Psoas muscle (tissue), 7 donors: ENCODE measurements at regions not wholly inside any gene's neighbourhood (a gene's known extent, or its start where the extent isn't known, plus 50 kb on each side); places are given as distances from the start of the nearest gene placed in this dataset.

Experiments used
- ATAC-seq, 4 donors: fragments of 200-7000 bp; cut with Tn5 transposase; one replicate each; pipeline ENCODE4 v1.9.1; 2020; ENCODE audit warnings: moderate library complexity in 3 of 4, mild to moderate bottlenecking in 2 of 4
- DNase-seq, 2 donors: peaks; one replicate each; pipeline ENCODE4 v3.0.0-alpha.2; 2020
- H3K27ac ChIP-seq: fragments of 200-600 bp; one replicate; pipeline ENCODE4 v1.8.0; 2022
- H3K27me3 ChIP-seq, 3 donors: fragments of 200-600 bp in 1 of 3; one replicate each; pipeline versions ENCODE4 v1.6.1 to v1.8.0; 2013 to 2022; ENCODE audit warnings: low read length in 2 of 3, mild to moderate bottlenecking in 2 of 3, moderate library complexity in 1 of 3; ENCODE audit not compliant: insufficient read depth in 3 of 3
- H3K36me3 ChIP-seq, 2 donors: fragments of 200-600 bp in 1 of 2; one replicate each; pipeline versions ENCODE4 v1.6.1 to v1.8.0; 2013 to 2022; ENCODE audit warnings: low read depth in 1 of 2, mild to moderate bottlenecking in 1 of 2, moderate library complexity in 1 of 2; ENCODE audit not compliant: insufficient read depth in 1 of 2
- H3K4me1 ChIP-seq: fragments of 200-600 bp; one replicate; pipeline ENCODE4 v1.8.0; 2022
- H3K4me3 ChIP-seq: fragments of 200-600 bp; one replicate; pipeline ENCODE4 v1.8.0; 2022; ENCODE audit warnings: mild to moderate bottlenecking
- H3K9me3 ChIP-seq: fragments of 200-600 bp; one replicate; pipeline ENCODE4 v1.8.0; 2022
- CTCF ChIP-seq: fragments of 200-600 bp; IDR thresholded peaks from one replicate; pipeline ENCODE4 v1.8.0; 2022; ENCODE audit warnings: antibody characterized with exemption
- WGBS, 3 donors: extraction: QIAGEN DNeasy Blood & Tissue Kit; methylation state at CpG; one replicate each; pipeline versions ENCODE4 v1.1.6 to v1.1.7; 2013; 5-methylcytosine and 5-hydroxymethylcytosine counted together
- intact Hi-C, 2 donors: fragments of 100-400 bp; cut with DNase I; formaldehyde crosslinking; loops; one replicate each; pipeline versions ENCODE4 v1.11.0 to v1.14.2; 2022
- donor health status: healthy with polysubstance abuse.
- donor health status: DM: no; HTN: no; CAD: no; lungs with moderate emphysema.
- donor health status: Bipolar disorder and iron deficiency.
- donor health status: healthy.
- donor health status: DM: yes; HTN: yes; CAD: no.
- donor health status: DM: no; HTN: no; CAD: no.
- donor health status: DM: yes; HTN: yes; CAD: no.

DNA sequence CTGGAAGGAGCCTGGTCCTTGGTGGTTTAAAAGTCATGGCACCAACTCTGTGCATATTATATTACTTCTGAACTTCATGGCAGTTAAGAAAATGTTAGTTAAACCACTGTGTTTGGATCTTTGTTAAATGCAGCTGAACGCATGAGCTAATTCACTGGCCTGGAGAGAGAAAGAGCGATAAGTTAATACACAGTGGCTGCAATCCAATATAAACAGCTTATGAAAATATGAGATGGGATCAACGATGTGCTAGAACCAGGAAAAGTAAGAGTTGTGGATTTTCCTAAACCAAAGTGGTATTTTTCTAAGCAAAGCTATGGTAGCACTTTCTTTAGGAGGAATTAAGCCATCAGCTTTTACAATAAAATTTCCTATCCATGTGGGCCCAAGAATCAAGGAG lies 326.7 kb downstream of the MTX2 start:
- H3K36me3 ChIP-seq, result no peaks in the 10 kb centered on the region
- no peaks in the 10 kb centered on the region for H3K27me3 ChIP-seq
- no peak for TF ChIP-seq CTCF
- H3K4me3 ChIP-seq, result no peak overlapping the region
- no peak overlapping the region for H3K27ac ChIP-seq
- H3K9me3 ChIP-seq, result no peaks in the 10 kb centered on the region
- WGBS, 3 donors, result 24 to 40% (median 28%) methylated on average over 3 of the region's 3 CpGs
- no peak for DNase-seq
- H3K4me1 ChIP-seq, result no peaks in the 10 kb centered on the region
- intact Hi-C loops, result no loop called here
- ATAC-seq, result no peak

DNA sequence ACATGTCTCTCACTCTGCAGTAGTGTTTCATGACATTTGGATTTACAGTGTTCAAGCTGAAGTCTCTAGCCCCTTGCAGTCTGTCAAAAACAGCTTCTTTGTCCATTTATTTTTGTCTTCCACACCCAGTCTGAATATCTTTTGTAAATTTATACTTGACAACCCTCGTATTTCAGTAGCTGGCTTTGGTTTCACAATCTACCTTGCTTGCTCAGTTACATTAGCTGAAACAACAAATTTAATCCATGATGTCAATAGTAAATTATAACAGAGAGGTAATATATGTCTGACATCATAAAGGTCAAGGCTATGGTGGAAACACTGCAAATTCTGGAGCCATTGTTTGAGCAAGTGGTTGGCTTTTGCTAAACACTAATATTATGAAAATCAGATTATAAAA lies 328.7 kb downstream of the MTX2 start:
- Histone ChIP-seq H3K4me1 (no peaks in the 10 kb centered on the region), H3K36me3 (no peaks in the 10 kb centered on the region), H3K9me3 (no peaks in the 10 kb centered on the region), H3K4me3 (no peak overlapping the region), H3K27me3 (no peaks in the 10 kb centered on the region), H3K27ac (no peak overlapping the region)
- no peak for TF ChIP-seq CTCF
- WGBS, 3 donors, result 68 to 79% (median 74%) methylated on average over 1 of the region's 1 CpG
- DNase-seq (no peak), ATAC-seq (no peak)
- intact Hi-C loops, result no loop called here

- ATAC-seq (no peak), DNase-seq (no peak)
- WGBS, 3 donors, result 69 to 73% (median 71%) methylated on average over 2 of the region's 2 CpGs
- Histone ChIP-seq H3K4me1 (no peaks in the 10 kb centered on the region), H3K4me3 (no peak overlapping the region), H3K27ac (no peak overlapping the region), H3K9me3 (no peaks in the 10 kb centered on the region), H3K36me3 (no peaks in the 10 kb centered on the region), H3K27me3 (no peaks in the 10 kb centered on the region)
- TF ChIP-seq CTCF, result no peak
- intact Hi-C loops, result no loop called here
These were observed 329.1 kb downstream of the MTX2 start for GRCh38 chr2:176598351-176598750.

- Histone ChIP-seq H3K27me3 (no peaks in the 10 kb centered on the region), H3K36me3 (no peaks in the 10 kb centered on the region), H3K27ac (no peak overlapping the region), H3K4me1 (no peaks in the 10 kb centered on the region), H3K9me3 (no peaks in the 10 kb centered on the region), H3K4me3 (no peak overlapping the region)
- ATAC-seq, result no peak
- no peak for DNase-seq
- TF ChIP-seq CTCF, result no peak
- 74 to 75% (median 75%) methylated on average over 10 of the region's 10 CpGs for WGBS, 3 donors
- intact Hi-C loops, result no loop called here
These were observed 330.7 kb downstream of the MTX2 start for GRCh38 chr2:176599796-176600485.

DNA sequence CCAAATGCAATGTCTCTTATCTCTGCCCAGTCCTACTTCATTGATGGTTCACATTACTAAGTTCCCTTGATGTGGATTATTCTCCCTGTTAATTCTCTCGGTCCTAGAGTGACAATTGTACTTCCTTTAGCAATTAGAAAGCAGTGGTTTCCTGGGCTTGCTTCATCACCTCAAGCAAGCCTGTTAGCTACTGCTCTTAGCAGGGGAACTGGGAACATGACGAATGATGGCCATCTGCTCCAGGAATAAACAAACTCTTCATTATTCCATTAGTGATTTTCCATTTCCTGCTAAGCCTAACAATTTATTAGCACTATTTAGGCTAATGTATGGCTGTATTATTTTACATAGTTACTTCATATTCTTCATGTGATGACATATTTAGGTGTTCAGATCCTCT lies 331.8 kb downstream of the MTX2 start:
- intact Hi-C loops, result no loop called here

More for the DNA sequence above, 331.8 kb downstream of the MTX2 start:
- Histone ChIP-seq H3K4me1 (no peaks in the 10 kb centered on the region), H3K27ac (no peak overlapping the region), H3K27me3 (no peaks in the 10 kb centered on the region), H3K36me3 (no peaks in the 10 kb centered on the region), H3K9me3 (no peaks in the 10 kb centered on the region), H3K4me3 (no peak overlapping the region)
- TF ChIP-seq CTCF, result no peak
- ATAC-seq (no peak), DNase-seq (no peak)
- 64 to 72% (median 65%) methylated on average over 2 of the region's 2 CpGs for WGBS, 3 donors
